HG03135 (cell line): ENCODE measurements at regions not wholly inside any gene's neighbourhood (a gene's known extent, or its start where the extent isn't known, plus 50 kb on each side); places are given as distances from the start of the nearest gene placed in this dataset.

Experiments
- ATAC-seq: cut with Tn5 transposase; IDR thresholded peaks from one replicate; pipeline ENCODE4 v1.9.1; 2021; ENCODE audit warnings: mild to moderate bottlenecking, moderate library complexity; ENCODE audit not compliant: unreplicated experiment

DNA sequence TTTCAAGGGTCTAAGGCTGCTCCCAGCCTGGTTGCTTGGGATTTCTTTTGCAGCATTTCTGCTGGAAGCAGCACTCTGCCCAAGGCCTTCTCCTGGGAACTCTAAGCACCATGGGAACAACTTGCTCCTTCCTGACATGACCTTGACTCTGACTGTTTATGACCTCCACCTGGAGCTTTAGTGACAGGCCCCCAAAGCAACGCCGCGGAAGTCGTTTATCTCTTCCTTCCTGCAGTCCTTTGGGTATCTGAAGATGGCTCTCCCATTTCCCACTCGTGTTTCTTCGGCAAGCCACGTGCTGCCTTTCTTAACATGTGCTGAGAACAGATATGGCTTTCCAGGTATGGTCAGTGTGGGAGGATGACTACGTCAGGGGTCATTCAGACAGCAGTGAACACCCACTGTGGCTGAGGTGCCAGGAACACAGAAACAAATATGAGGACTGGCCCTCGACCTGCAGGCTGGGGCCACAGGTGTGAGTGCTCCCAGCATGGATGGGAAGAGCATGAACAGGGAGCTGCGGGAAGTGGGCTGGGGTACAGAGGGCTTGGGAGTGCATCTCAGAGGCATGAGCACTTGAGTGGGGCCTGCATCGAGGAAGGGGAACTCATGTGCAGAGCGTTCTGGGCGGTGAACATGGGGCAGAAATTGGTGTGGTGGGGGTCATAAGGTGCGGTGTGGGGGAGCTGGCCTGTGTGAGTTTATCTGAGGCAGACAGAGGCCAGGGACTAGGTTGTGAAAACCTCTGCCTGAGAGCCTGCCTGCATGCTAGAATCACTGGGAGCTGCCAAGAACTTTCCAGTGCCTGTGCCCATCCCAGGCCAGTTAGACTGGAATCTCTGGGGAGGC lies 140.5 kb downstream of the TSN start:
- ATAC-seq = no peak

DNA sequence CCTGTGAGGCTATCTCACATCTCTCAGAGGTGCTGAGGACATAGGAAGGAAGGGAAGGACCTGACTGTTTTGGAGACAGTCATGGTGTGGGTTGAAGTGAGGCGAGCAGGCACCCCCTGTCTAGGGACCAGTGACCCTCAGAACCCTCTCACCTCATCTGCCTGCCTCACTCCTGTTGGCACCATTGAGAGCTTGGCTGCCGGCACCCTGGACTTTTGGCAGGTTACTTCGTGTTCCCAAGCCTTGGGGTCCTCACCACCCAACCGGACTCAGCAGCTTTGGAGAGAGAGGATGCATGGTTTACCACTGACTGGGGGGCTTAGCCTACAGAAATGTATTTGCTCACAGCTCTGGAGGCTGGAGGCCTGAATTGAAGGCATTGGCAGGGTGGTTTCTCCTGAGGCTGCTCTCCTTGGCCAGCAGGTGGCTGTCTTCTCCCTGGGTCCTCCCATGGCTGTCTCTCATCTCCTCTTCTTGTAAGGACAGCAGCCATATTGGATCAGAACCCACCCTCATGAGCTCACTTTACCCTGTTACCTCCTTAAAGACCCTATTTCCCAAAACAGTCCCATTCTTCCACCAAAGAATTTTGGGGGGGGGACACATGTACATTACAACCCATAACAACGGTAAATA lies 142.0 kb downstream of the TSN start:
- ATAC-seq = no peak

DNA sequence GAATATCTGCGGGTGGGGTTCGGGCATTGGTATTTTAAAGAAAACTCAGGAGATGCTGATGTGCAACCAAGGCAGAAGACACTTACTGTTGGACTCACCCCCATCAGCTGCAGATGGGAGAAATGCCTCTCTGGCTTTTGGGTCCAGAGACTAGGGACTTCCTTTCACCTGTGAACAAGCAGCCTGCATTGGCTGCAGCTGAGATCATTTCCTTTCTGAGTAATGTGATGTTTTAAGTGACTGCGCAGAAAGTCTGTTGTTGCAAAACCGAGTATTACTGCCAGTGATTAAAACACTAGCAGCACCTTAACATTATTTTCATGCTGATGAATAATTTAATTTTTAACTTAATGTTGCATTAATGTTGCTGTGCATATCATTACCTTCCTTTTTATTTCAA lies 143.0 kb downstream of the TSN start:
- no peak for ATAC-seq

DNA sequence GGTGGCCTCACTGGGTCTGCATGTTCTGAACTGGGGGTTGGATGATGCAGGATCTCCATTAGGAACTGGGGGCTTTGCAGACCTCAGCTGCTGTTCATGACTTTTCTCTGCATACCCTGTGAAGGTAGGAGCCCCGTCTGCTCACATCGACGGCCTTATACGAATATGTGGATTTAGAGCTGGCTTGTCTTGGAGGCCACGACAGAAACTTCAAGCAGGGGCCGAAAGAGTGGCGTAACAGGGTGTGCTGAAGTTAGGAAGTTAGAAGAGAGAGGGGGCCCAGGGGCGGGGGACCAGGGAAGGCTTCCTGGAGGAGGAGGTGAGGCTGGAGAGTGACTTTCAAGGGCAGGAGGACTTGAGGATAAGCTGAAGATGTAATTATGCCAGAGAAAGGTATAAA lies 144.9 kb downstream of the TSN start:
- ATAC-seq = no peak

DNA sequence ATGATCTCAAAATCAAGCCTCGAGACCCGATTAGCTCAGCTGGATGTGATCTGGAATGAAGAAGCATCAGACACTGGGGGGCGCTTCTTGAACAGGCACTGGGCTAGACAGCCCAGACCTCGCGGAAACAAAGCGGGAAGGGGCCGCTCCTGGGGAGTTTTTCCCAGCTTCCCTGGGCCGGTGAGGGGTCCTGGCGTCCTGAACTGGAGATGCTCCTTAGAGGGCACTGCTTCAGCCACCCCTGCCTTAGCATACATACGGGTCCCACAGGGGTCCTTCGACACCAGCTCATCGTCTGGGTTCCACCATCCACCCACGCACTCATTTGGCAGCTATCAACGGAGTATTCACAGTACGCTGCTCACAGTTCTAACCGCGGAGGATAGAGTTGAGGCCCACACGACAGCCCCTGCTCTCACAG lies 146.7 kb downstream of the TSN start:
- no peak for ATAC-seq

DNA sequence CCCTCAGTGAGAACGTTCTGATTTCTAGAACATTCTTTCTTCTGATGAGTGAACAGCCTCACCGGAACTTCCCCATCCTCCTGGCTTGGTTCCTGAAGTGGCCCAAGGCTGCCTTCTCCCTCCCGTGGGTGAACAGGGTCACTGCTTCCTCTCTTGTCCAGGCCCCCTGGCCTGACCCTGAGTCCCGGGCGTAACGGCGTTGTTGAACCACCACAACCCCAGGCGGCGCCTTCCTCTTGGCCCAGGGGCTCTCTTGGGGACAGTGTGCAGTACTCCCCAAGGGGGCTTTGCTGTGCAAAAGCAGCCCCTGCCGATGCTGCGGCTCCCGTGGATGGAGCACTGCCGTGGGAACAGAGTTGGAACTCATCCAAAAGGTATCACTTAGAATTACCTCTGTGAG lies 147.2 kb downstream of the TSN start:
- no peak for ATAC-seq

DNA sequence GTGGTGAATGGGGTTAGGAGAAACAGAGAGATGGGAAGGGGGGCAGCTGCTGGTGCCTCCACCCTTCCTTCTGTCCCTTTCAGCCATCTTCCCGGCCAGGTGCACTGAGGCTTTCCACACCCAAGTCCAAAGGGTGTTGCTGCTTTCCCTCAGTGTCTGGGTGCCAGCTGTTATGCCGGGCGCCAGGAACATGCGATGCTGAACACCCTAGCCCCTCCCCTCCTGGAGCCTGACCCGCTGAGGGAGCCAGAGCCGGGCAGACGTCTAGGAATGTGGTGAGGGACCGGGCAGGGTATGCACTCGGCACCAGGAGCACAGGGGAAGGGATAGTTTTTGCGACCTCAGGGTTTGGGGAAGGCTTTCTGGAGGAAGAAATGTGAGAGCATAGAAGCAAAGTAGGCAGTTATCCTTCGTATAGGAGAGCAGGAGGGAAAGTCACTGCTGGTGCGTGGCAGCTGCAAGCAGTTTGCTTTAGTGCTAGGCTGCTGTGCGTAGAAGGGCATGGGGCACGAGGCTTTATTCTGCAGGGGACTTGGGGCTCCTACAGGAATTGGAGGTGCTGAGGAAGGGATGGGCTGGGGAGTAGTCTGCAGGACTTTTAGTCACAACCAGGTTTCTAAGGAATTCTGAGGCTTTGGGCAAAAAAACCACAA lies 147.7 kb downstream of the TSN start:
- no peak for ATAC-seq

DNA sequence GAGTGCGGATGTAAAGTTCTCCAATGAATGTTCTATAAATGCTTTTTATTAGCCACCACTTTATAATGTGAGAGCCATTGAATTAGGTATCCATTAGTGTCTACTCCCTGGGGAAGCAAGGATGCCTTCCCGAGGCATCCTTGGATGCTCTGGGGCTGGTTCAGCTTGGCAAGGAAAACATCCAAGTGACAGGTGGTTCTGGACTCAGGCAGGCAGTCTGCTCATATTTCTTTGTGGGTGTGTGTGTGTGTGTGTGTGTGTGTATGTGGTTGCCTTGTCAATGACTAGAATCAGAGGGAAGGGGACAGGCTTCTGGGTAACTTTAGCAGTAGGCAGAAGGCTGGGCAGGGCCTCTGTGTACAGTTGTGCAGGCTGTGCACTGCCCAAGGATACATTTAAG lies 149.2 kb downstream of the TSN start:
- ATAC-seq = no peak

DNA sequence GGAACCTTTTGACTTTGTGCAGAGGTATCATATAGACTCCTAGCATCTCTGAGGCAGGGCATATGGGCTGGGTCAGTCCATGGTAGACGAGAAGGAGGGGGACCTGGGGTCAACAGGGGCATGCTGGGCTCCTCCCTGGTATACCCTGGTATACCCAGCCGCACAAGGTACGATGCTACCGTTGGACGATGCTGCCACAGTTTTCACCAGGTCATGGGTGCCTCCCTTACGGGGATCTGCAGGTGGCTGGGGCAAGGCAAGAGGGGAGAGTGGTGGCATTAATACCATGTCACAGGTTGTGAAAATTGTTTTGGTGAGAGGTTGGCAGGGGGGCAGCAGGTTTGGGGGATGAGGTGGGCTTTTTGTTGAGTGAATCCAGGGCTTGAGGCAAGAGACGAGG lies 149.8 kb downstream of the TSN start:
- ATAC-seq = no peak

DNA sequence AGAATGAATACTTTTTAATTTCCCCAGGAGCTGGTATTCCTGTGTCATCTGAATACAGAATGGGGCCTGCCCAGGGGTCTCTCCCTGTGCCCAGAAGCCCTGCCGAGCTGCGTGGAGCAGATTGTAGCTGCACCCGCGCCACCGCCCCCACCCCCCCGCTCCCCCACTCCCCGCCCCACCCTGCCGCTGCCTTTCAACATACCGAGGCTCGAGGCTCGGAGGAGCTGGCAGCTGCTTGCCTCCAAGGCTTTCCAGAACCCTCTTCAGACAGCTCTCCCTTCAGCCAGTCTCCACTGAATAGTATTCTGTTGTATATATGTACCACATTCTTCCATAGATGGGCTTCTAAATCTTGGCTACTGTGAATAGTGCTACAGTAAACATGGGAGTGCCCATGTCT lies 150.7 kb downstream of the TSN start:
- no peak for ATAC-seq

DNA sequence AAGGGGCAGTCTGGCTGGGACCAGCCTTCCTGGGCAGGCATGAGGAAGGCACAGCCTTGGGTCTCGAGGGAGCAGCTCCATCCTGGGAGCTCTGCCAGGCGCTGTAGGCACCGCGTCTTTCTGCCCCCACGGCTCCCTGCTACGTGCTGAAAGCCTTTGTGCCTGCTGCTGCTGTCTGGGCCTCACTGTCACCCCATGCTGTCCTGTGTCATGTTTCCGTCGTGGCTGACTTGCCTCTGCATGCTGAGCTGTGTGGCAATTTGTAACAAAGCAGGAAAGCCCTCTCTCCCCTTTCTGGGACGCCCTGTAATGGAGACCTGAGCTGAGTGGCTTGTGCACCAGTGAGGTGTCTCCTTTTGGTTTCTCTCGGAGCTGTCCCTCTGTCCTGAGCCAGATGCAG lies 152.5 kb downstream of the TSN start:
- ATAC-seq = no peak

DNA sequence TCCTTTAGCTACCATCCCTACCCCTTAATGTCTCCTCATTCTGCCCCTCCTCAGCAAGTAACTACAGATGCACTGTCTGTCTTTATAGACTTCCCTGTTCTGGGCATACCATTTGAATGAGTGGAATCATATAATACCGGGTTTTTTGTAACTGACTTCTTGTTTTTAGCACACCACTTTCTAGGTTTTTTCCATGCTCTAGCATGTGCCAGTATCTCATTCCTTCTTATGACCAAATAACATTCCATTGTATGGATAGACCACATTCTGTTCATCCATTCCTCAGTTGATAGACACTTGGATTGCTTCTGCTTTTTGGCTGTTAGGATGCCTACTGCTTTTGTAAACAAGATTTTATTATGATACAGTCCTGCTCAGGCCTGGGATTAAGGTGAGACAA lies 154.7 kb downstream of the TSN start:
- no peak for ATAC-seq

DNA sequence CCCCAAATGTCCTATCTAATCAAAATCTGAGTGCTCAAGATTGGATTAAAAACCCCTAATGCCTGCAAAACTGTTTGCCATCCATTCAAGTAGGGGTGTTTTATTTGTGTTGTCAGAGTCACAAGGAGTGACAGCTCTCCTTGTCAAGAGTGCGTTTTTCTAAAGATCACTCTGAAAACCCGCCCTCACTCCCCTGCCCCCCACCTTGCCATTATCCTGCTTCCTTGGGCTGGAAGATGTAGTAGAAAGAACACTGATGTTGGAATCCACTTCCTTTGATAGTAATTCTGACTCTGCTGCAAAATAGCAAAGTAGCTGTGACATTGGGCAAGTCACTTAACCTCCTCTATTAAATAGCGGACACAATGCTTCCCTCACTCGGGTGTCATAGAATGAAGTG lies 155.6 kb downstream of the TSN start:
- no peak for ATAC-seq

DNA sequence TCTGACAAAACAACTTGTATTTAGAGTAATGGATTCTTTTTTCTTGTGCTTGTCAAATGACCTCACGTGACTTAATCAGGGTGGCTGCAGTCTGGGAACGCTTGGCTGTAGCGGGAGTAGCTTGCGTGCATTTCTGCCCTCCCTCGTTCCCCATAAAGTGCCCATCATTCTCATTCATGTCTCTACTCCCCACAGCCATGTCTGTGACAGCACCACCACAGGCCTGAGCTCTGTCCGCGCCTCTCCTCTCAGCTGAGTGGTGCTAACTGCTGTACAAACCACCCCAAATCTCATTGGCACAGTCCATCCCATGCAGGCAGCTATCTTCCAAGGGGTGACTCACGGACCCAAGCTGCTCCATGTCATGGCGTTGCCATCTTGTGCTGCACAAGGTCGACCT lies 161.7 kb downstream of the TSN start:
- no peak for ATAC-seq

DNA sequence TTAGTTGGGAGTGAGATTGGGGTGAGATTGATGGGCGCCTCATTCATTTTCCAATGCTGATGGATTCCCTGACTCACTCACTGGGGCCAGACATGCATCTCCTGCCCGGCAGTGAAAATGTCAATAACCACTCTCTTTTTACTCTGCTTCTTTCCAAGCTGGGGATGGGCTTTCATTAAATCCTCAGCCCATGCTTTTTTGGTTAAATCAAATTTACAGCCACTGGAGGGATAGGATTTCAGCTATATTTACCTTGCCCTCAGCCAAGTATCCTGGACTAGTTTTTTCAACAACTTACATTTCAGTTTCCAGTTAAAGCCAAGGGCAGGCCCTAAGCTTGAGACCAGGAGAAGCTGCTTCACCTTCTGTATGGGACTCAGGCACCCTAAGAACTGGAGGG lies 162.8 kb downstream of the TSN start:
- no peak for ATAC-seq

DNA sequence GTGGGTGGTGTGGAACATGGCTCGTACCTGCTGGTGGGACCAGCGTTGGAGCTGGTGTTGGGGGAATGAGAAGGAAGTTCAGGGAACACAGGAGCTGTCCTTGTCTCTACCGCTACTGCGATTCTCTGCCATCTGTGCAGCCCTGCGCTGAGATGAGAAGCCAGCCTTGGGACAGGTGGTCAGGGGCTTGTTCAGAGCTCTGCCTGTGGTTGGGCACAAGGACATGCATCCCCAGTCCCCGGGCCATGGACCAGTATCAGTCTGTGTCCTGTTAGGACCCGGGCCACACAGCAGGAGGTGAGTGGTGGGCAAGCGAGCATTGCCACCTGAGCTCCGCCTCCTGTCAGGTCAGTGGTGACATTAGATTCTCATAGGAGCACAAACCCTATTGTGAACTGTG lies 164.4 kb downstream of the TSN start:
- ATAC-seq = no peak

DNA sequence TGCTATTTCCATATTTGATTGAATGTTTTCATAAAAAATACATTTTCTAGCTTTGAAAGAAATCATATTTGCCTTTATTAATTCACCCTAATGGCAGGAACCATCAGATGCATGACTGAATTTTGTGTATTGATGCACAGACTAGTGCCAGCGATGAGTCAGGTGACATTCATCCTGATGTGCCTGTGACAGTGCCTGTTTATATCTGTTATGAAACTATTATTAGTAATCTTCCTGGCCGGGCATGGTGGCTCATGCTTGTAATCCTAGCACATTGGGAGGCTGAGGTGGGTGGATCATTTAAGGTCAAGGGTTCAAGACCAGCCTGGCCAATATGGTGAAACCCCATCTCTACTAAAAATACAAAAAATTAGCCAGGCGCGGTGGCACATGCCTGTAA lies 170.0 kb downstream of the TSN start:
- ATAC-seq = no peak

DNA sequence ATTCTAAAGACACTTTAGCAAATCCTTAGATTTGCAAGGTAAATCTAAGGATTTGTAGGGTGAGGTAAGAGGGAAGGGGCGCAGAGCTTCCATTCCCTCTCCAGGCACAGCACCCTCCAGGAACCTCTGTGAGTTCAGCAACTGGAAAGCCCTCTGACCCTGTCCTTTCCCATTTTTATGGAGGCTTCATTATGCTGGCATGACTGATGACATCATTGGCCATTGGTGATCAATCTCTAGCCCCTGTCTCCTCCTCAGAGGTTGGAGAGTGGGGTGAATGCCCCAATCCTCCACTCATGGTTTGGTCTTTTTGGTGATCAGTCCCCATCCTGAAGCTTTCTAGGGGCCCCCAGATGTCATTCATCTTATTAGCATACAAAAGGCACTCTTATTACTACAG lies 187.8 kb downstream of the TSN start:
- ATAC-seq = no peak

DNA sequence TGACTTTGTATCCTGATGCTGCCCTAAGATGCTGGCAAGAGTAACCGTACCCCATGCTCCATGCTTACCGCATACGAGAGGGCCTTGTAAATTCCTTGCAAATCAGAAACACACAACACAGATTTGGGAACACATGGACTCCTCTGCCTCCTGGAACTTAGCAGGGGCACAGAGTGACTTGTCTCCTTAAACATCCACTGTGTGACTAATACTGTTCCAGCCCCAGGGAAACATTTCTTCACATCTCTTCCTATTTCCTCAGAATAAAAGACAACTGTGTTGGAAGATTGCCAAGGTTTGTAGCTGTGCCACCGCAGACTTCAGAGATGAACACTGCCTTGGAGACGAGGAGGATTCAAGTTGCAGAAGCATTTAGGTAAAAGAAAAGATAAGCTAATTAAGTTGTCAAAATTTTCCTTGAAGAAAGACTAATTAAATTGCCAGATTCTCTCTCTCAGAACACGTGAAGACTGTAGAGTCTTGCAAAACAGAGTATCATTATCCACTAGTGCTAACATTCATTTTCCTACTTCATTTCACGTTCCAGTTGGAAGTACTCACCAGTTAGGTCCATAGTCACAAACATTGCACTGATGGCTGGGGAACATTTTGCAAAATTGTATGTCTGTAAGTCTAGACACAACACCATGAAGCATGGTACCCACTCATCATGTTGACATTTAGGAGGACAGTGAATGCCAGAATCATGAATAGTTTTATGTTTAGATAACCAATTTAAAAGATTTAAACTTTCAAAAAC lies 188.8 kb downstream of the TSN start:
- no peak for ATAC-seq

DNA sequence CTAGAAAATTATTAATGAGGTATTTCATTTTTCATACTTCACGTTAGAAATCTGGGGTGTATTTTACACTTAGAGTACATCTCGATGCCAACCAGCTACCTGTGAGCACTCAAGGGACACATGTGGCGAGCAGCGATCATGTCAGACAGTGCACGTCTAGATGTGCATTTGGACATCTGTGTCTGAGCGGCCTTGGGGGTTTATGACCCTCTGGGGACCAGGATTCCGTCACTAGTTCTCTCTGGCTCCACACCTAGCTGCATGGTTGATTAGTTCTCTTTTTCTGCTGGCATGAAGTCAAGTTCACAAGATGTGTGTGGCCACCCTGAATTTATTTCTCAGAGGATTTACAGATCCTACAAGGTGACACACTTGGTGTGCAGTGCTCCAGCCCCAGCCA lies 192.2 kb downstream of the TSN start:
- no peak for ATAC-seq

DNA sequence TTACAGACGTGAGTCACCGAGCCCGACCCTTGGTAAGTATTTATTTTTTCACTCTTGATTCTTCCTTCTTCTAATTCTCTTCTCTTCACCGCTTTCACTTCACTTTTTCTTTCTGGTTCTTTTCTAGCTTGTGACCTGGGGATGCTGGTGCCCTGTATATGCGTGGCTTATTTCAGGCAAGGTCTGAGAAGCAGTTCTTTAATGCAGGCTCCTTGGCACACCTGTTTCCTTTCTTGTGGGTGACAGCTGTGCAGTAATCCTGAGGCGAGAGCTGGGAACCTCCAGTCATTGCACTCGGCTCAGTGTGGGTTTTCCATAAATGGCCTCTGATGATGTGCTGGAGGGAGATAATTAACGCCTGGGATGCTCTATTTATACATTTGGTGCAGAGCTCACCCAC lies 193.8 kb downstream of the TSN start:
- ATAC-seq = no peak

DNA sequence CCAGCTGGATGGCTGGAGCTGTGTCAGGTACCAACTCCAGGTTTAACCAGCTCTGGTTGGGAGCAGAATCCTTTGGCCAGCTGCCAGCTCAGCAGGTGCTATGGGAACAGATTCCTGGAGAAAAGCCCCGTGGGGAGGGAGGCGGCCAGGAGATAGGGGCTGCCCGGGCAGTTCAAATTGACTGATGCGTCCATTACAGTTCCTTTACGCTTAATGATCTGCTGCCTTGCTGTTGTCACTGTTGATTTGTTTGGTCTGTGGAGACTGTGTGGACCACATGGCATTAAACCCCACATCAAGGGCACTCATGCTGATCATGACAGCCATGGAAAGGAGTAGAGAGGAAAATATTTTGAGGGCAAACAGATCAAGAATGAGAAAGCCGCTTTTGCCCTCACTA lies 200.0 kb downstream of the TSN start:
- ATAC-seq = no peak
